ENCODE measurements at regions not wholly inside any gene's neighbourhood (a gene's known extent, or its start where the extent isn't known, plus 50 kb on each side); places are given as distances from the start of the nearest gene placed in this dataset.

DNA sequence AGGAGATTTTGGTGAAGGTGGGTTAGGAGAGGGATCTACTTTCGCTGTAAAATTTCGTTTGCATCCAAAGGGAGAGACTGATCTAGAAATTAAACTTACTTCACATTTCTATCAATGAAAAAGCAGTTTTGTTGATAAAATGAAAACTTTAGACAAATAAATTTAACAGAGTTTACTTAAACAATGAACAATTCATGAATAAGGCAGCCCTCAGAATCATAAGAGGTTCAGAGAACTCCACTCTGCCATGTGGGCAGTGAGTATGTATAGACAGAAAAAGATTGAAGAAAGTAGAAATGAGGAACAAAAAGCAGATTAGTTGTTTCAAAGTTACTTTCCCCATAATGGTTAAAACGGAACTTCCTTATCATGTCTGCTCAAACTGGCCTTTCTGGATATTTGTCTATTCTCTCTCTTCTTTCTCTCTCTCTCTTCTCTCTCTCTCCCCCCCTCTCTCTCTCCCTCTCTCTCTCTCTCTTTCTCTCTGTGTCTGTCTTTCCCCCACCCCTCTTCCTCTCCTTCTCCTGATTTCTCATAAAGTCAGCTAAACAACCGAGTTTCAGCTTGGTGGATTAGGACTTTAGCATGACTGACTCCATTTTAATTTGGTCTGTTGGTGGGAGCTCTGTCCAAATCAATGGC lies 248.9 kb downstream of the TJP1 start:
- Histone ChIP-seq H3K36me3 (no peaks in the 10 kb centered on the region), H3K4me3 (no peak overlapping the region), H3F3A (ENCODE audit: low read depth) (peaks cover 27% of the 10 kb centered on the region), H2AFZ (replicated peaks) (no peak overlapping the region), H3K27ac (no peak overlapping the region), H3K4me2 (no peak overlapping the region), H3K4me1 (peaks cover 17% of the 10 kb centered on the region), H4K20me1 (ENCODE audit: low read depth) (peaks cover 23% of the 10 kb centered on the region), H3K27me3 (peaks cover 58% of the 10 kb centered on the region), H3K79me2 (ENCODE audit: low read depth) (no peaks in the 10 kb centered on the region), H3K9ac (no peak overlapping the region), H3K9me3 (ENCODE audit: low read depth) (no peaks in the 10 kb centered on the region)
- Mint-ChIP-seq H3K9me3 (peaks cover 7% of the 10 kb centered on the region), H3K27ac (no peak overlapping the region), H3K36me3 (no peaks in the 10 kb centered on the region), H3K4me3 (no peak overlapping the region), H3K4me1 (peaks cover 20% of the 10 kb centered on the region), H3K27me3 (ENCODE audit: insufficient read depth, low read depth) (peaks cover 3% of the 10 kb centered on the region)
- no peak for DNase-seq (ENCODE audit: low spot score)
- TF ChIP-seq EZH2 (IDR thresholded peaks at IDR 0.05) (no peak), EZH2phosphoT487 (IDR thresholded peaks at IDR 0.05) (no peak)
- TF ChIP-seq, protein P1, sequence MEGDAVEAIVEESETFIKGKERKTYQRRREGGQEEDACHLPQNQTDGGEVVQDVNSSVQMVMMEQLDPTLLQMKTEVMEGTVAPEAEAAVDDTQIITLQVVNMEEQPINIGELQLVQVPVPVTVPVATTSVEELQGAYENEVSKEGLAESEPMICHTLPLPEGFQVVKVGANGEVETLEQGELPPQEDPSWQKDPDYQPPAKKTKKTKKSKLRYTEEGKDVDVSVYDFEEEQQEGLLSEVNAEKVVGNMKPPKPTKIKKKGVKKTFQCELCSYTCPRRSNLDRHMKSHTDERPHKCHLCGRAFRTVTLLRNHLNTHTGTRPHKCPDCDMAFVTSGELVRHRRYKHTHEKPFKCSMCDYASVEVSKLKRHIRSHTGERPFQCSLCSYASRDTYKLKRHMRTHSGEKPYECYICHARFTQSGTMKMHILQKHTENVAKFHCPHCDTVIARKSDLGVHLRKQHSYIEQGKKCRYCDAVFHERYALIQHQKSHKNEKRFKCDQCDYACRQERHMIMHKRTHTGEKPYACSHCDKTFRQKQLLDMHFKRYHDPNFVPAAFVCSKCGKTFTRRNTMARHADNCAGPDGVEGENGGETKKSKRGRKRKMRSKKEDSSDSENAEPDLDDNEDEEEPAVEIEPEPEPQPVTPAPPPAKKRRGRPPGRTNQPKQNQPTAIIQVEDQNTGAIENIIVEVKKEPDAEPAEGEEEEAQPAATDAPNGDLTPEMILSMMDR (IDR thresholded peaks at IDR 0.05): no peak

DNA sequence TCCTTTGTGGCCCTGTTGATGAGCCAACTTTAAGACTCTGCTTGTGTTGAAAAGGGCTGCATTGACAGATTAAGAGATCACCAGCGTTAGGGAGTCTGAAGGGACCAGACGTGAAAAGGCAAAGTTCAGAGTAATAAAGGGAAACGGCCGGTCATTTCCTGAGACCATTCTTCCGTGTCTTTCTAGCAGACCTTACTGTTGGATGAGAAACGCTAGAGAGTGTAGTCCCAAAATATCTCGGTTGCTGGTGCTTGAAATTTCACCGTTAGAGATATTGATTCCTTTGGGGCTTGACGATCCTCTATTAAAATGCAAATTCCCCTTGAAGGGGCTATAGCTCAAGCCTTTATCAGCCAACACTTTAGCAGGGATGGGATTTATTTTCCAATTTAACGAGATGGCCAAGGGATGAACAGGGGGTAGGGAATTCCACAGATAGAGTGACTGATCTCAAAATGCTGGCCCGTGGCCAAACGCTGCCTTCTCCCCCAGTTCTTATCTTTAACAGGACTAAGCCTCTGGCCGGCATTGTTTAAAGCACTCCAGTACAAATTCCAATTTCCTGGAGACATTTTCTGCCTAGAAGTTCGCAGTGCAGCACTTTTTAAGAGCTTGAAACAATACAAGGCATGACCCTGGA lies 250.4 kb downstream of the TJP1 start:
- H3K9me3 Mint-ChIP-seq: peaks cover 7% of the 10 kb centered on the region

DNA sequence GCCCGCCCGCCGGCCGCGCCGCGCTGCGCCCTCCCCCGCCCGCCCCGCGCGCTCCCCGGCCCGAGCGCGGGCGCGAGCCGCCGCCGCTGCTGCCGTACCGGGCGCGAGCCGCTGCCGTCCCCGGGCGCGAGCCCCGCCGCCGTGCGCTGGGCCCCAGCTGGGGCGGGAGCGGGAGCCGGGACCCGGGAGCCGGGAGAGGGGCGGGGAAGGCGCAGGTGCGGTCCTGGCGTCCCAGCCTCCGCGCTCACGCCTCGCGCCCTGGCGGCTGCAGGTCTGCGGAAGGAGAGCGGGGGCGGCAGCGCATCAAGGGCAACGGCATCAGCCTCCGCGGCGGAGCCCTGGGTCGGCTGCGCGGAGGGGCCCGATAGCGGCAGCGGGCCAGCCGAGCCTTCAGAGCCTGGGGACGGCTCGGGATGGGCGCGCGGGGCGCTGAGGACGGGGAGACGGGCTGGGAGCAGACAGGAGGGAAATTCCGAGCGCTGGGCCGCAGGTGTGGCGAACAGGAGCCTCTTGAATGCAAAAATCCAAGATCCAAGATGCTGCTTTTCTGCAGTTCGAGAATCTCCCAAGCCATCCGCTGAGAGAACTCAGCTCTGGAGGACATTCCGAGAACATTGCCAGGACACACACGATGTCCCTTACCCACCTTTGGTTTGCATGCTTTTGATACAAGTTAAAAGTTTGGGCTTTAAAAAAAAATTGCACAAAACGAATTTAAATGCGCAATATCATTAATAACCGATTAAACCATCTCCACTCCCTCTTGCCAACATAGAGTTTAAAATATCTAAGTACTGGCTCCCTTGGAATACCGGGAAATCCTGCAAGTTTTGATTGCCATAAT lies 251.1 kb downstream of the TJP1 start:
- Histone ChIP-seq H3K27me3 (peaks cover 62% of the 10 kb centered on the region), H3K9ac (no peak overlapping the region), H2AFZ (replicated peaks) (peak overlapping the region; percentile 82), H3F3A (ENCODE audit: low read depth) (peaks cover 27% of the 10 kb centered on the region), H3K4me3 (peak overlapping the region; percentile 63), H3K9me3 (ENCODE audit: low read depth) (no peaks in the 10 kb centered on the region), H3K4me2 (peak overlapping the region; percentile 87), H3K27ac (no peak overlapping the region), H4K20me1 (ENCODE audit: low read depth) (peaks cover 23% of the 10 kb centered on the region), H3K4me1 (peaks cover 17% of the 10 kb centered on the region), H3K36me3 (no peaks in the 10 kb centered on the region), H3K79me2 (ENCODE audit: low read depth) (no peaks in the 10 kb centered on the region)
- no peaks in the 10 kb centered on the region for H3K36me3 Mint-ChIP-seq
- H3K27ac Mint-ChIP-seq: no peak overlapping the region
- TF ChIP-seq EZH2 (IDR thresholded peaks at IDR 0.05) (no peak), EZH2phosphoT487 (IDR thresholded peaks at IDR 0.05) (no peak)
- TF ChIP-seq, protein P1 (IDR thresholded peaks at IDR 0.05): no peak
- H3K27me3 Mint-ChIP-seq (ENCODE audit: insufficient read depth, low read depth): peaks cover 6% of the 10 kb centered on the region
- H3K4me1 Mint-ChIP-seq: peaks cover 26% of the 10 kb centered on the region
- H3K9me3 Mint-ChIP-seq: peaks cover 5% of the 10 kb centered on the region
- H3K4me3 Mint-ChIP-seq: peak overlapping the region; percentile 83
- DNase-seq (ENCODE audit: low spot score): peak; percentile 90

More for the DNA sequence above, 250.4 kb downstream of the TJP1 start:
- Histone ChIP-seq H3K27ac (no peak overlapping the region), H3K4me2 (peak overlapping the region; percentile 87), H4K20me1 (ENCODE audit: low read depth) (peaks cover 23% of the 10 kb centered on the region), H3F3A (ENCODE audit: low read depth) (peaks cover 27% of the 10 kb centered on the region), H3K4me3 (peak overlapping the region; percentile 63), H3K36me3 (no peaks in the 10 kb centered on the region), H3K9me3 (ENCODE audit: low read depth) (no peaks in the 10 kb centered on the region), H3K27me3 (peaks cover 62% of the 10 kb centered on the region), H2AFZ (replicated peaks) (no peak overlapping the region), H3K4me1 (peaks cover 17% of the 10 kb centered on the region), H3K79me2 (ENCODE audit: low read depth) (no peaks in the 10 kb centered on the region), H3K9ac (no peak overlapping the region)
- Mint-ChIP-seq H3K4me3 (peak overlapping the region; percentile 83), H3K27ac (no peak overlapping the region), H3K36me3 (no peaks in the 10 kb centered on the region), H3K27me3 (ENCODE audit: insufficient read depth, low read depth) (peaks cover 6% of the 10 kb centered on the region), H3K4me1 (peaks cover 24% of the 10 kb centered on the region)
- peak; percentile 61 for DNase-seq (ENCODE audit: low spot score)
- TF ChIP-seq, protein P1 (IDR thresholded peaks at IDR 0.05): no peak
- TF ChIP-seq EZH2 (IDR thresholded peaks at IDR 0.05) (no peak), EZH2phosphoT487 (IDR thresholded peaks at IDR 0.05) (no peak)
